GM23338 (cell line): ENCODE measurements at regions not wholly inside any gene's neighbourhood (a gene's known extent, or its start where the extent isn't known, plus 50 kb on each side); places are given as distances from the start of the nearest gene placed in this dataset.

ENCODE experiments used
- ATAC-seq: fragments of 200-7000 bp; cut with Tn5 transposase; 3 replicates; pipeline ENCODE4 v1.9.1; 2020
- DNase-seq: peaks from one replicate; pipeline ENCODE4 v3.0.0-alpha.2; 2015; ENCODE audit warnings: low spot score
- H2AFZ ChIP-seq: fragments of 200-600 bp; sonication (generic); 2 replicates; pipeline ENCODE4 v1.8.0; 2016; ENCODE audit warnings: antibody characterized with exemption, mild to moderate bottlenecking, moderate library complexity
- H3F3A ChIP-seq: fragments of 200-600 bp; sonication (generic); replicated peaks from 2 replicates; pipeline ENCODE4 v1.8.0; 2017; ENCODE audit warnings: antibody characterized with exemption, mixed run types, low read depth
- H3K27ac ChIP-seq: fragments of 200-600 bp; sonication (generic); 2 replicates; pipeline ENCODE4 v1.6.1; 2016; ENCODE audit warnings: low read depth
- H3K27me3 ChIP-seq: fragments of 200-600 bp; sonication (generic); 2 replicates; pipeline ENCODE4 v1.8.0; 2016; ENCODE audit warnings: mild to moderate bottlenecking, mixed run types, moderate library complexity; ENCODE audit not compliant: insufficient read depth
- H3K36me3 ChIP-seq: fragments of 200-600 bp; sonication (generic); 2 replicates; pipeline ENCODE4 v1.8.0; 2016; ENCODE audit warnings: mild to moderate bottlenecking; ENCODE audit not compliant: insufficient read depth
- H3K4me1 ChIP-seq: fragments of 200-600 bp; sonication (generic); 2 replicates; pipeline ENCODE4 v1.8.0; 2016; ENCODE audit warnings: mild to moderate bottlenecking, moderate library complexity; ENCODE audit not compliant: insufficient read depth
- H3K4me2 ChIP-seq: fragments of 200-600 bp; sonication (generic); 2 replicates; pipeline ENCODE4 v1.7.1; 2017; ENCODE audit warnings: mixed run types
- H3K4me3 ChIP-seq: fragments of 200-600 bp; sonication (generic); 2 replicates; pipeline ENCODE4 v1.6.1; 2016; ENCODE audit warnings: mixed run types
- H3K79me2 ChIP-seq: fragments of 200-600 bp; sonication (generic); replicated peaks from 2 replicates; pipeline ENCODE4 v1.8.0; 2017; ENCODE audit warnings: mild to moderate bottlenecking; ENCODE audit not compliant: insufficient read depth
- H3K9me2 ChIP-seq: fragments of 200-600 bp; sonication (generic); 2 replicates; pipeline ENCODE4 v1.8.0; 2017; ENCODE audit not compliant: insufficient read depth
- H4K20me1 ChIP-seq: fragments of 200-600 bp; sonication (generic); replicated peaks from 2 replicates; pipeline ENCODE4 v1.8.0; 2017; ENCODE audit warnings: mild to moderate bottlenecking; ENCODE audit not compliant: insufficient read depth
- H3K27ac Mint-ChIP-seq: 2 replicates; pipeline ENCODE4 v1.8.0; 2020; ENCODE audit warnings: inconsistent platforms, mild to moderate bottlenecking, moderate library complexity, mixed read lengths
- H3K27me3 Mint-ChIP-seq: 3 replicates; pipeline ENCODE4 v1.8.0; 2022; ENCODE audit warnings: low read depth, mild to moderate bottlenecking, moderate library complexity, mixed read lengths, inconsistent platforms; ENCODE audit not compliant: insufficient read depth, poor library complexity
- H3K36me3 Mint-ChIP-seq: 3 replicates; pipeline ENCODE4 v1.8.0; 2021; ENCODE audit warnings: low read depth, mild to moderate bottlenecking, inconsistent platforms, moderate library complexity, mixed read lengths
- H3K4me1 Mint-ChIP-seq: 3 replicates; pipeline ENCODE4 v1.8.0; 2020; ENCODE audit warnings: mild to moderate bottlenecking, inconsistent platforms, mixed read lengths
- H3K4me3 Mint-ChIP-seq: 3 replicates; pipeline ENCODE4 v1.8.0; 2021; ENCODE audit warnings: moderate library complexity, mild to moderate bottlenecking, inconsistent platforms, mixed read lengths
- H3K9me3 Mint-ChIP-seq: 3 replicates; pipeline ENCODE4 v1.8.0; 2020; ENCODE audit warnings: moderate library complexity, mild to moderate bottlenecking, inconsistent platforms, mixed read lengths
- CTCF ChIP-seq, 2 experiments: fragments of 200-600 bp in 1 of 2; sonication (generic) in 1 of 2; conservative IDR thresholded peaks; 2 replicates each; pipeline versions ENCODE4 v1.5.1 to v1.6.1; 2016 to 2017; ENCODE audit warnings: antibody characterized with exemption in 2 of 2, low read depth in 2 of 2, mild to moderate bottlenecking in 2 of 2, moderate library complexity in 1 of 2
- NANOG ChIP-seq: IDR thresholded peaks from 2 replicates; pipeline ENCODE4 v1.6.1; 2016; ENCODE audit warnings: antibody characterized with exemption, borderline replicate concordance
- POLR2AphosphoS5 ChIP-seq: IDR thresholded peaks from 2 replicates; pipeline ENCODE4 v1.6.1; 2016; ENCODE audit warnings: antibody characterized with exemption, low read depth
- REST ChIP-seq: IDR thresholded peaks from one replicate; pipeline ENCODE4 v1.6.1; 2018; ENCODE audit warnings: antibody characterized with exemption; ENCODE audit not compliant: unreplicated experiment

GRCh38 chr11:44463751-44464150 lies 101.7 kb upstream of the CD82 start (continued):
- TF ChIP-seq CTCF (conservative IDR thresholded peaks at IDR 0.05; ENCODE audit: low read depth in 2 of 2) = no peak
- no peak for TF ChIP-seq POLR2AphosphoS5
- TF ChIP-seq REST = no peak

- Histone ChIP-seq H2AFZ (no peak overlapping the region), H3F3A (no peaks in the 10 kb centered on the region), H3K4me2 (no peak overlapping the region), H3K4me1 (peaks cover 8% of the 10 kb centered on the region), H3K4me3 (no peak overlapping the region), H4K20me1 (no peaks in the 10 kb centered on the region), H3K27me3 (no peaks in the 10 kb centered on the region), H3K9me2 (peaks cover 4% of the 10 kb centered on the region; the same call in 1 of the 2 replicates), H3K27ac (no peak overlapping the region), H3K79me2 (no peaks in the 10 kb centered on the region), H3K36me3 (no peaks in the 10 kb centered on the region)
- TF ChIP-seq NANOG = no peak
- peak; percentile 32 to 42 for TF ChIP-seq CTCF (conservative IDR thresholded peaks at IDR 0.05; ENCODE audit: low read depth in 2 of 2)
- peak; percentile 62 for DNase-seq
- H3K9me3 Mint-ChIP-seq = peaks cover 56% of the 10 kb centered on the region
- peaks cover 13% of the 10 kb centered on the region for H3K4me1 Mint-ChIP-seq
- H3K27ac Mint-ChIP-seq = no peak overlapping the region
- H3K27me3 Mint-ChIP-seq = peaks cover 9% of the 10 kb centered on the region
- no peak overlapping the region for H3K4me3 Mint-ChIP-seq
- H3K36me3 Mint-ChIP-seq = peaks cover 7% of the 10 kb centered on the region
- no peak for ATAC-seq
These were observed 100.7 kb upstream of the CD82 start for GRCh38 chr11:44464741-44465140.
